Muscle layer of colon (tissue), 2 donors: ENCODE measurements at regions not wholly inside any gene's neighbourhood (a gene's known extent, or its start where the extent isn't known, plus 50 kb on each side); places are given as distances from the start of the nearest gene placed in this dataset.

Experiments
- H3K27ac ChIP-seq: one replicate; pipeline ENCODE4 v1.7.0; 2013; ENCODE audit warnings: low read depth, mild to moderate bottlenecking, low read length, moderate library complexity
- H3K27me3 ChIP-seq, 2 donors: one replicate each; pipeline ENCODE4 v1.7.0; 2013; ENCODE audit warnings: low read length in 2 of 2, mild to moderate bottlenecking in 2 of 2; ENCODE audit not compliant: insufficient read depth in 2 of 2, control insufficient read depth in 1 of 2
- H3K36me3 ChIP-seq: one replicate; pipeline ENCODE4 v1.7.0; 2013; ENCODE audit warnings: mild to moderate bottlenecking, low read length; ENCODE audit not compliant: insufficient read depth
- H3K4me1 ChIP-seq: one replicate; pipeline ENCODE4 v1.7.0; 2013; ENCODE audit warnings: mild to moderate bottlenecking, low read length; ENCODE audit not compliant: insufficient read depth
- H3K4me3 ChIP-seq, 2 donors: one replicate each; pipeline ENCODE4 v1.7.0; 2013; ENCODE audit warnings: low read length in 2 of 2, low read depth in 1 of 2, mild to moderate bottlenecking in 1 of 2, moderate library complexity in 1 of 2
- H3K9ac ChIP-seq: one replicate; pipeline ENCODE4 v1.7.0; 2013; ENCODE audit warnings: low read length
- H3K9me3 ChIP-seq: one replicate; pipeline ENCODE4 v1.7.0; 2013; ENCODE audit warnings: mild to moderate bottlenecking, low read length
- donor health status: abdominal sarcoma.
- donor health status: Adenocarcinoma of cecum.

GRCh38 chr5:97735209-97735608, 552.2 kb upstream of the RIOK2 start:
- no peak overlapping the region for H3K27ac ChIP-seq
- no peaks in the 10 kb centered on the region for H3K27me3 ChIP-seq
- H3K36me3 ChIP-seq = no peaks in the 10 kb centered on the region
- H3K9me3 ChIP-seq = no peaks in the 10 kb centered on the region
- H3K9ac ChIP-seq = no peak overlapping the region
- H3K4me1 ChIP-seq = no peaks in the 10 kb centered on the region
- no peak overlapping the region for H3K4me3 ChIP-seq

- H3K9me3 ChIP-seq = no peaks in the 10 kb centered on the region
- H3K9ac ChIP-seq = no peak overlapping the region
- no peaks in the 10 kb centered on the region for H3K36me3 ChIP-seq
- no peak overlapping the region for H3K4me3 ChIP-seq
- H3K4me1 ChIP-seq = no peaks in the 10 kb centered on the region
- no peak overlapping the region for H3K27ac ChIP-seq
- no peaks in the 10 kb centered on the region for H3K27me3 ChIP-seq
These were observed 554.6 kb upstream of the RIOK2 start for GRCh38 chr5:97737608-97738007.

GRCh38 chr5:97745817-97746216, 562.8 kb upstream of the RIOK2 start:
- H3K27ac ChIP-seq = no peak overlapping the region
- no peak overlapping the region for H3K4me3 ChIP-seq
- H3K36me3 ChIP-seq = no peaks in the 10 kb centered on the region
- H3K9ac ChIP-seq = no peak overlapping the region
- no peaks in the 10 kb centered on the region for H3K9me3 ChIP-seq
- H3K4me1 ChIP-seq = no peaks in the 10 kb centered on the region
- no peaks in the 10 kb centered on the region for H3K27me3 ChIP-seq

GRCh38 chr5:97750576-97750975, 567.5 kb upstream of the RIOK2 start:
- Histone ChIP-seq H3K9ac (no peak overlapping the region), H3K4me3 (no peak overlapping the region), H3K4me1 (no peaks in the 10 kb centered on the region), H3K36me3 (no peaks in the 10 kb centered on the region), H3K9me3 (no peaks in the 10 kb centered on the region), H3K27me3 (no peaks in the 10 kb centered on the region), H3K27ac (no peak overlapping the region)

- Histone ChIP-seq H3K4me3 (no peak overlapping the region), H3K4me1 (no peaks in the 10 kb centered on the region), H3K36me3 (no peaks in the 10 kb centered on the region), H3K9ac (no peak overlapping the region), H3K27ac (no peak overlapping the region), H3K9me3 (no peaks in the 10 kb centered on the region), H3K27me3 (no peaks in the 10 kb centered on the region)
These were observed 568.5 kb upstream of the RIOK2 start for GRCh38 chr5:97751540-97751939.

GRCh38 chr5:97752871-97753270, 569.8 kb upstream of the RIOK2 start:
- no peak overlapping the region for H3K4me3 ChIP-seq
- no peak overlapping the region for H3K9ac ChIP-seq
- H3K27ac ChIP-seq = no peak overlapping the region
- no peaks in the 10 kb centered on the region for H3K9me3 ChIP-seq
- no peaks in the 10 kb centered on the region for H3K36me3 ChIP-seq
- H3K27me3 ChIP-seq = no peaks in the 10 kb centered on the region
- no peaks in the 10 kb centered on the region for H3K4me1 ChIP-seq

- Histone ChIP-seq H3K27ac (no peak overlapping the region), H3K4me3 (no peak overlapping the region), H3K4me1 (no peaks in the 10 kb centered on the region), H3K9me3 (no peaks in the 10 kb centered on the region), H3K36me3 (no peaks in the 10 kb centered on the region), H3K9ac (no peak overlapping the region), H3K27me3 (no peaks in the 10 kb centered on the region)
These were observed 579.4 kb upstream of the RIOK2 start for GRCh38 chr5:97762483-97762882.

- Histone ChIP-seq H3K4me3 (no peak overlapping the region), H3K27ac (no peak overlapping the region), H3K4me1 (no peaks in the 10 kb centered on the region), H3K9me3 (no peaks in the 10 kb centered on the region), H3K27me3 (no peaks in the 10 kb centered on the region), H3K9ac (no peak overlapping the region), H3K36me3 (no peaks in the 10 kb centered on the region)
These were observed 581.7 kb upstream of the RIOK2 start for GRCh38 chr5:97764700-97765099.

- no peaks in the 10 kb centered on the region for H3K27me3 ChIP-seq
These were observed 595.4 kb upstream of the RIOK2 start for GRCh38 chr5:97778451-97778850.

GRCh38 chr5:97788369-97788768, 605.3 kb upstream of the RIOK2 start:
- H3K9me3 ChIP-seq = no peaks in the 10 kb centered on the region
- H3K4me1 ChIP-seq = no peaks in the 10 kb centered on the region

More at GRCh38 chr5:97778451-97778850, 595.4 kb upstream of the RIOK2 start:
- no peaks in the 10 kb centered on the region for H3K4me1 ChIP-seq
- H3K36me3 ChIP-seq = no peaks in the 10 kb centered on the region
- H3K9ac ChIP-seq = no peak overlapping the region
- no peak overlapping the region for H3K27ac ChIP-seq
- no peak overlapping the region for H3K4me3 ChIP-seq
- H3K9me3 ChIP-seq = no peaks in the 10 kb centered on the region

GRCh38 chr5:97797994-97798451, 615.0 kb upstream of the RIOK2 start:
- no peak overlapping the region for H3K4me3 ChIP-seq
- H3K27me3 ChIP-seq = no peaks in the 10 kb centered on the region
- no peaks in the 10 kb centered on the region for H3K4me1 ChIP-seq
- no peak overlapping the region for H3K27ac ChIP-seq
- H3K36me3 ChIP-seq = no peaks in the 10 kb centered on the region
- no peaks in the 10 kb centered on the region for H3K9me3 ChIP-seq
- H3K9ac ChIP-seq = no peak overlapping the region

More at GRCh38 chr5:97788369-97788768, 605.3 kb upstream of the RIOK2 start:
- H3K27ac ChIP-seq = no peak overlapping the region
- no peaks in the 10 kb centered on the region for H3K36me3 ChIP-seq
- H3K9ac ChIP-seq = no peak overlapping the region
- H3K27me3 ChIP-seq = no peaks in the 10 kb centered on the region
- H3K4me3 ChIP-seq = no peak overlapping the region

GRCh38 chr5:97801461-97801860, 618.4 kb upstream of the RIOK2 start:
- Histone ChIP-seq H3K27ac (no peak overlapping the region), H3K4me3 (no peak overlapping the region), H3K36me3 (no peaks in the 10 kb centered on the region), H3K9ac (no peak overlapping the region), H3K4me1 (no peaks in the 10 kb centered on the region), H3K9me3 (no peaks in the 10 kb centered on the region), H3K27me3 (no peaks in the 10 kb centered on the region)
